AG09309 (cell line): ENCODE measurements at regions not wholly inside any gene's neighbourhood (a gene's known extent, or its start where the extent isn't known, plus 50 kb on each side); places are given as distances from the start of the nearest gene placed in this dataset.

Experiments used
- DNase-seq: peaks from one replicate; pipeline ENCODE4 v3.0.0-alpha.2; 2010; ENCODE audit warnings: low read depth
- H3K4me3 ChIP-seq: 2 replicates; pipeline ENCODE4 v1.5.1; 2011; ENCODE audit warnings: mild to moderate bottlenecking, low read depth, low read length, moderate library complexity; ENCODE audit not compliant: control insufficient read depth
- TF ChIP-seq, protein P1 (sequence below): IDR thresholded peaks from 2 replicates; pipeline ENCODE4 v1.5.1; 2011; ENCODE audit warnings: mild to moderate bottlenecking, low read depth, low read length, inconsistent platforms; ENCODE audit not compliant: insufficient read depth, control insufficient read depth; ENCODE audit errors: missing control alignments

DNA sequence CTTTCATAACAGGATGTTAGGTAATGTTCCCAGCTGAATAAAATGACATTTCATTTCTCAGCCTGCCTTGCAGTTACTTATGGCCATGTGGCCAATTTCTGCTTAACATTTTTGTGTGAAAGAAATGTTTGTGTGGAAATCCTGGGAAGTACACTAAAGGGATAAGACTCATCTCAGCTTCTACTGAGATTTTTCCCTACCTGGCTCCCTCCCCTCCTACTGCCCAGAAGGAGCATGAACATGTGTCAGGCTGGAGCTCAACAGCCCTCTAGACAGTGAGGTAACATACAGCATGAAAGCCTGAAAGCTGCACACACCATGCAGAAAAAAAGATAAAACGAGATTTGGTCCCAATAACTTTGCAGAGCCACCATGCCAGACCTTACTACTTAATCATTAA, 288.4 kb upstream of the COX7C start:
- TF ChIP-seq, protein P1, sequence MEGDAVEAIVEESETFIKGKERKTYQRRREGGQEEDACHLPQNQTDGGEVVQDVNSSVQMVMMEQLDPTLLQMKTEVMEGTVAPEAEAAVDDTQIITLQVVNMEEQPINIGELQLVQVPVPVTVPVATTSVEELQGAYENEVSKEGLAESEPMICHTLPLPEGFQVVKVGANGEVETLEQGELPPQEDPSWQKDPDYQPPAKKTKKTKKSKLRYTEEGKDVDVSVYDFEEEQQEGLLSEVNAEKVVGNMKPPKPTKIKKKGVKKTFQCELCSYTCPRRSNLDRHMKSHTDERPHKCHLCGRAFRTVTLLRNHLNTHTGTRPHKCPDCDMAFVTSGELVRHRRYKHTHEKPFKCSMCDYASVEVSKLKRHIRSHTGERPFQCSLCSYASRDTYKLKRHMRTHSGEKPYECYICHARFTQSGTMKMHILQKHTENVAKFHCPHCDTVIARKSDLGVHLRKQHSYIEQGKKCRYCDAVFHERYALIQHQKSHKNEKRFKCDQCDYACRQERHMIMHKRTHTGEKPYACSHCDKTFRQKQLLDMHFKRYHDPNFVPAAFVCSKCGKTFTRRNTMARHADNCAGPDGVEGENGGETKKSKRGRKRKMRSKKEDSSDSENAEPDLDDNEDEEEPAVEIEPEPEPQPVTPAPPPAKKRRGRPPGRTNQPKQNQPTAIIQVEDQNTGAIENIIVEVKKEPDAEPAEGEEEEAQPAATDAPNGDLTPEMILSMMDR, result no peak
- DNase-seq, result no peak
- no peak overlapping the region for H3K4me3 ChIP-seq

DNA sequence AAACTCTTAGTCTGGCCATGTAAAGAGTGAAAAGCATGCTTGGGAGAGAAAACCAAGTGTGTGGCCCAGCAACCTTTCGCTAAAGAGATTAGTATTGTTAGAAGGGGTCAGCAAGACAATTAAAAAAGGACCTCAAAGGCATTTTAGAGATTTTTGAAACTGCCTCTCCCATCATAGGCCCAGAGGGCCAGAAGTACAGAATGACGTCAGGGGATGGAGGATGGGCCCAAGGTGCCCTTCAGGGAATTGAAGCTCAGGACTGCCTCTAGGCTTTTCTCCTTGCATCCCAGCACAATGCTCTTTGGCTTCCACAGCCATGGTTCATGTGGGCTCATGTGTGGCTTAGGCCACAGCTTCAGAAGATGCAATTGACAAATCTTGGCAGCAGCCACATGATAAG, 287.0 kb upstream of the COX7C start:
- no peak overlapping the region for H3K4me3 ChIP-seq
- DNase-seq, result no peak
- TF ChIP-seq, protein P1, result no peak

- DNase-seq, result no peak
- TF ChIP-seq, protein P1, result no peak
- H3K4me3 ChIP-seq, result no peak overlapping the region
These were observed 284.9 kb upstream of the COX7C start for GRCh38 chr5:86332851-86333250.

GRCh38 chr5:86337667-86338460, 279.9 kb upstream of the COX7C start:
- H3K4me3 ChIP-seq, result no peak overlapping the region
- DNase-seq, result no peak
- TF ChIP-seq, protein P1, result no peak

GRCh38 chr5:86354664-86355063, 263.1 kb upstream of the COX7C start:
- H3K4me3 ChIP-seq, result no peak overlapping the region
- TF ChIP-seq, protein P1, result no peak
- DNase-seq, result no peak

DNA sequence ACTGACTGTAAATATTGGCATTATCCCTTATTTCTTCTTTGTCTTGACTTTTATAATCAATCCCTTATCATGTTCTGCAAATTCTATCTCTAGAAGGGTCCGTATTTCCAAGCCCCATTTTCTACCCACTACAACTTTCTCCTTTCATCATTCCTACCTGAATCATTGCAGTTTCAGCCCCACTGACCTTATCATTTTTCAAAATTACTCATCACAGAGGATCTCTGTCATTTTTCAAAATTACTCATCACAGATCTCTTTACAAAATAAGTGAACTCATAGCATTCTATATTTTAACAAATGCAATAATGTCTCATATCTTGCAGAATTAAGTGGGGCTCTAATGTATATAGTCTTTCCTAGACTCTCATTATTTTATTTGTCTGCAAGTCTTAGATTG, 256.9 kb upstream of the COX7C start:
- H3K4me3 ChIP-seq, result no peak overlapping the region
- TF ChIP-seq, protein P1, result no peak
- no peak for DNase-seq

- no peak overlapping the region for H3K4me3 ChIP-seq
- no peak for DNase-seq
- TF ChIP-seq, protein P1, result no peak
These were observed 246.7 kb upstream of the COX7C start for GRCh38 chr5:86371061-86371460.
